ENCODE measurements at regions not wholly inside any gene's neighbourhood (a gene's known extent, or its start where the extent isn't known, plus 50 kb on each side); places are given as distances from the start of the nearest gene placed in this dataset.
"Not testable (repeated sequence)": the region's sequence is repeated elsewhere in the genome, so short reads cannot be mapped to it uniquely, and the experiment has no call there.

DNA sequence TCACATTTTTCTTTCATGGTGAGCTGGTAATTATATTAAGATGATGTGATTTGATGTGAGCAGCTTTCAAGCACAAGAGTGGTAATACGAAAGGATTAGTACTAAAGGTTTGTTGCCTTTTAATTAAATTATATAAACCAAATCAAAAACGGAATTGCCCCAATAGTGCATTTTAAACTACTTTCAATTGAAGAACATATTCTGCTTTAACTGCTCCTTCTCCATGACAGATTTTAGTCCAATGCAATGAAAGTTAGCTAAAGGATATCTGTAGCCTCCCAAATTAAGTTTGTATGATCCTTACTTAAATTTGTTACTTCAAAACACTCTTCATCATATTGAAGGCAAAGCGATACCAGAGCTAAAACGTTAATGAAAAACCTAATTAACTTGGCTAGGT is 447.1 kb upstream of the AMOT start:
- no peaks in the 10 kb centered on the region for H3K36me3 Mint-ChIP-seq (ENCODE audit: low read depth)
- no peaks in the 10 kb centered on the region for H3K27me3 Mint-ChIP-seq (ENCODE audit: low read depth)
- CTCF ChIA-PET = no interaction called here
- H3K9me3 Mint-ChIP-seq = no peaks in the 10 kb centered on the region
- no peak overlapping the region for H3K27ac Mint-ChIP-seq
- no peak overlapping the region for H3K4me3 Mint-ChIP-seq
- intact Hi-C loops (cut with micrococcal nuclease) = no loop called here
- no peak for DNase-seq
- no peaks in the 10 kb centered on the region for H3K4me1 Mint-ChIP-seq (ENCODE audit: low read depth)

DNA sequence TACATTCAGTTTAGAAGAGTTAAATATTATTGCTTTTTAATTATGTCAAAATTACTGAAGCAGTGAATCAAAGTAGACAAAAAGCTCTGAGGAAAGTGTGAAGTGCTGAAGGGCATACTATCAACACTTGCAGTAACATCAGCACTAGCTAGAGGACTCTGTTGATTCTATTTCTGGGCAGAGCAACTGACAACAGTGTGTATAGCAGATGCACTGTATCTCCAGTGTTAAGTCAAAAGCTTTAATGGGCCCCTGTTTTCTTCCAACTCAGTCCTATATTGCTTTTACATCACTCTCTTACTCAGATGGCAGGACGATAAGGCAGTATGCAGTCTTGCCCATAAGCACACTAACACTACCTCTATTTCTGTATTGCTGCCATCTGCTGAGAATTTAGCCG is 435.2 kb upstream of the AMOT start:
- no peak overlapping the region for H3K4me3 Mint-ChIP-seq
- H3K9me3 Mint-ChIP-seq = peaks cover 3% of the 10 kb centered on the region
- H3K4me1 Mint-ChIP-seq (ENCODE audit: low read depth) = no peaks in the 10 kb centered on the region
- DNase-seq = no peak
- H3K27me3 Mint-ChIP-seq (ENCODE audit: low read depth) = no peaks in the 10 kb centered on the region
- no peaks in the 10 kb centered on the region for H3K36me3 Mint-ChIP-seq (ENCODE audit: low read depth)
- intact Hi-C loops (cut with micrococcal nuclease) = no loop called here
- CTCF ChIA-PET = no interaction called here
- no peak overlapping the region for H3K27ac Mint-ChIP-seq

DNA sequence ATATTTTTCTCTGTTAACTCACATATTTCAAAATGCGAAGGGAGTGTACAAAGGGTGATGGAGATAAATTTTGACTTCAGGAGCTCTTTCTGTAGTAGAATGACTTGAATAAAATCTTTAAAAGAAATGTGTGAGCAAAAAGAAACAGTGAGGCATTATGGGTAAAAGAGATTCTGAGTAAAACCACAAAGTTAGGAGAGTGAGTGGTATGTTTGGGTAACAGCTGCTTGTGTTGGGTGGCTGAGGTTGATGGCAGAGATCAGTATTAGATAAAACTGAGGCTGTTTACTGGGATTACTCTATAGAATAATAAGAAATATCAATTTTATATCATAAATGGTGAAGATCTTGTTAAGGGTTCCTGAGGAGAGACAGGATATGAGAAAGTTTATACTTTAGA is 434.2 kb upstream of the AMOT start:
- no peak for DNase-seq
- H3K4me3 Mint-ChIP-seq = no peak overlapping the region
- no peak overlapping the region for H3K27ac Mint-ChIP-seq
- intact Hi-C loops (cut with micrococcal nuclease) = no loop called here
- no peaks in the 10 kb centered on the region for H3K4me1 Mint-ChIP-seq (ENCODE audit: low read depth)
- no peaks in the 10 kb centered on the region for H3K27me3 Mint-ChIP-seq (ENCODE audit: low read depth)
- no peaks in the 10 kb centered on the region for H3K36me3 Mint-ChIP-seq (ENCODE audit: low read depth)
- peaks cover 3% of the 10 kb centered on the region for H3K9me3 Mint-ChIP-seq
- CTCF ChIA-PET = no interaction called here

DNA sequence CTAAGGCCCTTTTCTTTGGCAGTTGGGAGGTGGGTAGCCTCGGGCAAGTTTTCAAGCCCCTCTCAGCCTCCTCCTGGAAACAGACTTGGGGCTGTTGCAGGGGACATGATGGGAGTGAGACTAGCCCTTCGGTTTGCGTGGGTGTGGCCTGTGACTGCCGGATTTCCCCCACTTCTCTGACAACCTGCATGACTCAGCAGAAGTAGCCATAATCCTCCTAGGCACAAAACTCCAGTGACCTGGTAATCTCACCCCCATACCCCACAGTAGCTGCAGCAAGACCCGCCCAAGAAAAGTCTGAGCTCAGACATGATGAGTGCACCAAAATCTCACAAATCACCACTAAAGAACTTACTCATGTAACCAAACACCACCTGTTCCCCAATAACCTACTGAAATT is 433.7 kb upstream of the AMOT start:
- no peak overlapping the region for H3K27ac Mint-ChIP-seq
- no peaks in the 10 kb centered on the region for H3K4me1 Mint-ChIP-seq (ENCODE audit: low read depth)
- no peaks in the 10 kb centered on the region for H3K27me3 Mint-ChIP-seq (ENCODE audit: low read depth)
- no peaks in the 10 kb centered on the region for H3K36me3 Mint-ChIP-seq (ENCODE audit: low read depth)
- peaks cover 3% of the 10 kb centered on the region for H3K9me3 Mint-ChIP-seq
- no peak for DNase-seq
- no peak overlapping the region for H3K4me3 Mint-ChIP-seq
- intact Hi-C loops (cut with micrococcal nuclease) = no loop called here
- CTCF ChIA-PET = no interaction called here

DNA sequence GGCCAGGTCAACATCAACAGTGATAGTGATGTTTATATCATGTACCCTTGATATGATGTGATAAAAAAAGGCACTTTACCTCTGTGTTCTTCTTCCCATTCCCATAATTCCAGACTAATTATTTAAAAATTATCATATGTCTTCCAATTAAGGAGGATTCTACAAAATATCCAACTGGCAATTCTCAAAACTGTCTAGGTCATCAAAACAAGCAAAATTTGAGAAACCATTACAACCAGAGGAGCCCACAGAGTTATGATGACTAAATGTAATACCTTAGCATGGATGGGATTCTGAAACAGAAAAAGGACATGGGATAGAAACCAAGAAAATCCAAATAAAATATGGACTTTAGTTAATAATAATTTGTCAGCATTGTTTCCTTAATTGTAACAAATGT is 428.6 kb upstream of the AMOT start:
- CTCF ChIA-PET = no interaction called here
- no peaks in the 10 kb centered on the region for H3K27me3 Mint-ChIP-seq (ENCODE audit: low read depth)
- no peak for DNase-seq
- H3K27ac Mint-ChIP-seq = no peak overlapping the region
- H3K4me1 Mint-ChIP-seq (ENCODE audit: low read depth) = no peaks in the 10 kb centered on the region
- no peak overlapping the region for H3K4me3 Mint-ChIP-seq
- intact Hi-C loops (cut with micrococcal nuclease) = no loop called here
- no peaks in the 10 kb centered on the region for H3K9me3 Mint-ChIP-seq
- H3K36me3 Mint-ChIP-seq (ENCODE audit: low read depth) = no peaks in the 10 kb centered on the region

DNA sequence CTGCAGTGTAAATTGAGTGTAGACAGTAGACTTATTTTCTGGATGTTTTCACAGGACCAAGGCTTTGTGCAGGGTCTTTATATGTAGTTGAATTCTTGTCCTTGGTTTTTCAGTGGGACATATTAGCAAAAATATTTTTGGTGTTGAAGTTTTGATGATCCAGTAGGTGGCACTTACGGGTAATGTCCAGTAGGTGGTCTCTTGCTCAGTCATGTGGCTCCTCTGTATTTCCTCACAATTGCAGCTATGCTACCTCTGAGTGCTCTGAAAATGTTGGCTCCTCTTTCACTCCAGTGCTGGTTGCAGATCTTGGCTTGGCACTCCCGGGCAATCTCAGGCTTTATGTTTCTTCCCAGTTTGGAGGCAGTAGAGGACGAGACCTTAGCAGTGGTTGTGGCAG is 419.8 kb upstream of the AMOT start:
- Mint-ChIP-seq H3K9me3 (peaks cover 2% of the 10 kb centered on the region), H3K27ac (no peak overlapping the region), H3K36me3 (ENCODE audit: low read depth) (no peaks in the 10 kb centered on the region), H3K4me1 (ENCODE audit: low read depth) (no peaks in the 10 kb centered on the region), H3K27me3 (ENCODE audit: low read depth) (no peaks in the 10 kb centered on the region), H3K4me3 (no peak overlapping the region)
- intact Hi-C loops (cut with micrococcal nuclease) = no loop called here
- CTCF ChIA-PET = no interaction called here
- no peak for DNase-seq

DNA sequence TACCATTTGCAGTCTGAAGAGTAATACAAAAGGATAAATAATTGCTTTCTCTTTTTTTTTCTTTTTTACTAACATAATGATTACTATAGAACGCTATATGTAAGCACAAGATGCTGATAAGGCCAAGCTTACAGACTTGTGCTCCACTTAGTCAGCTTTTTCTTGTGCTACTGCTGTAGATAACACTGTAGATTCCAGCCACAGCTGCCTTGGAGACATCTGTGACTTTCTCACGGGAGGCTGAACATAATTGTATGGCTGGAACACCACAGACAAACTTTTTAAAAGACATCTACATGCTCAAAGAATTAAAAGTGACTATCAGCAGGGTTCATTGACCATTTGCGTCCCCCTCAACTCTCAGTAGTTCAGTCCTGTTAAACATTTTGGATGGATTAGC is 381.7 kb upstream of the AMOT start:
- intact Hi-C loops (cut with micrococcal nuclease) = no loop called here
- peaks cover 3% of the 10 kb centered on the region for H3K9me3 Mint-ChIP-seq
- DNase-seq = no peak
- no peak overlapping the region for H3K4me3 Mint-ChIP-seq
- H3K27ac Mint-ChIP-seq = no peak overlapping the region
- H3K4me1 Mint-ChIP-seq (ENCODE audit: low read depth) = no peaks in the 10 kb centered on the region
- H3K36me3 Mint-ChIP-seq (ENCODE audit: low read depth) = no peaks in the 10 kb centered on the region
- no peaks in the 10 kb centered on the region for H3K27me3 Mint-ChIP-seq (ENCODE audit: low read depth)
- CTCF ChIA-PET = no interaction called here

DNA sequence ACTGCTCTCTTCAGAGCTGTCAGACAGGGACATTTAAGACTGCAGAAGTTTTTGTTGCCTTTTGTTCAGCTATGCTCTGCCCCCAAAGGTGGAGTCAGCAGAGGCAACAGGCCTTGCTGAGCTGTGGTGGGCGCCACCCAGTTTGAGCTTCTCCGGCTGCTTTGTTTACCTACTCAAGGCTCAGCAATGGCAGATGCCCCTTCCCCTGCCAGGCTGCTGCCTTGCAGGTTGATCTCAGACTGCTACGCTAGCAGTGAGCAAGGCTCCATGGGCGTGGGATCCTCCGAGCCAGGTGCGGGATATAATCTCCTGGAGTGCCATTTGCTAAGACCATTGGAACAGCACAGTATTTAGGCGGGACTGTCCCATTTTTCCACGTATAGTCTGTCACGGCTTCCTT is 371.4 kb upstream of the AMOT start:
- Mint-ChIP-seq H3K4me3 (no peak overlapping the region), H3K27me3 (ENCODE audit: low read depth) (no peaks in the 10 kb centered on the region), H3K36me3 (ENCODE audit: low read depth) (no peaks in the 10 kb centered on the region), H3K9me3 (peaks cover 2% of the 10 kb centered on the region), H3K27ac (no peak overlapping the region), H3K4me1 (ENCODE audit: low read depth) (no peaks in the 10 kb centered on the region)
- CTCF ChIA-PET = no interaction called here
- intact Hi-C loops (cut with micrococcal nuclease) = no loop called here
- DNase-seq = no peak

DNA sequence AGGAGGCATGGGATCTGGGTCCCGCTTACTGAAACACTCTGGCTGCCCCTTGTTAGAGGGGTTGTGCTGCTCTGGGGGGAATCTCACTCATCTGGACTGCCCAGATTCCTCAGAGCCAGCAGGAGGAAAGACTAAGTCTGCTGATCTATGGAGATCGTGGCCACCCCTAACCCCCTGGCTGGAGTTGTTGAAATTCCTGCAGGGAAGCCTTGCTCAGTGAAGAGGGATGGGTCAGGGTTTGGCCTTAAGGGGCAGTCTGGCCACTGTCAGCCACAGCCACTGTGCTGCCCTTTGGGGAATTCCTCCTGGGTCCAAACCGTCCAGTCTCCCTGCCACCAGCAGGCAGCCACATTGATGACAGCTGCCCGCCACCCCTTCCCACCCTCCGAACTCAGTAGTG is 362.0 kb upstream of the AMOT start:
- Mint-ChIP-seq H3K4me3 (no peak overlapping the region), H3K4me1 (ENCODE audit: low read depth) (no peaks in the 10 kb centered on the region), H3K36me3 (ENCODE audit: low read depth) (no peaks in the 10 kb centered on the region), H3K27ac (no peak overlapping the region), H3K9me3 (peaks cover 9% of the 10 kb centered on the region), H3K27me3 (ENCODE audit: low read depth) (no peaks in the 10 kb centered on the region)
- CTCF ChIA-PET = no interaction called here
- DNase-seq = no peak
- intact Hi-C loops (cut with micrococcal nuclease) = no loop called here

DNA sequence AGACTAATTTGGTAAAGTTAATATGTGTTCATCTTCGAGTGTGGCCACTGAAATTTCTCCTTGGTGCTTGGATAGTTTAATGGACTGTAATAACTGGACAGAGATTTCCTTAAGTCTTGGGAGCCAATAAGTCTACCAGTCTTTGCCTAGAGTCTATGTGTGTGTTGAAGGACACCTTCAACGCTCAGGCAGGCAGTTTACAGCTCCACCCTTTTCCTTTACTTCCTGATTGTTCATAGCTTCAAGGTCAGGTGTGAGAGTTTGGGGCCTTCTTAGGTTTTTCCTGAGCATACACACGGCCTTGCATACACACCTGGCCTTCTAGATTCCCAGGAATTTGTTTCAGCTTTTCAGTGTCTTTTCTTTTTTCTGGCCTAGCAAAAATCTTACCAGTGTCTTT is 355.3 kb upstream of the AMOT start:
- intact Hi-C loops (cut with micrococcal nuclease) = no loop called here
- H3K4me3 Mint-ChIP-seq = no peak overlapping the region
- CTCF ChIA-PET = no interaction called here

DNA sequence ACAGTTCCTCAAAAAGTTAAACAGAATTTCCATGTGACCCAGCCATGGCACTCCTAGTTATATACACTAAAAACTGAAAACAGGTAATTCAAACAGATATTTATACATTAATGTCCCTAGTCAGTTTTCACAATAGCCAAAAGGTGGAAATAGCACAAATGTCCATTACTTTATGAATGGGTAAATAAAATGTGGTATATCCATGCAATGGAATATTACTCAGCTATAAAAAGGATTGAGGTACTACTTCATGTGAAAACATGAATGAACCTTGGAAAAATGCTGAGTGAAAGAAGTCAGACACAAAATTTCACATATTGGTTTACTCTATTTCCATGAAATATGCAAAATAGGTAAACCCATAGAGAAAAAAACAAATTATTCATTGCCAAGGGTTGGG is 351.8 kb upstream of the AMOT start:
- DNase-seq = no peak
- no peak overlapping the region for H3K4me3 Mint-ChIP-seq
- H3K4me1 Mint-ChIP-seq (ENCODE audit: low read depth) = no peaks in the 10 kb centered on the region
- H3K36me3 Mint-ChIP-seq (ENCODE audit: low read depth) = no peaks in the 10 kb centered on the region
- intact Hi-C loops (cut with micrococcal nuclease) = no loop called here
- CTCF ChIA-PET = no interaction called here
- peaks cover 2% of the 10 kb centered on the region for H3K9me3 Mint-ChIP-seq
- no peaks in the 10 kb centered on the region for H3K27me3 Mint-ChIP-seq (ENCODE audit: low read depth)
- no peak overlapping the region for H3K27ac Mint-ChIP-seq

More for the DNA sequence above, 355.3 kb upstream of the AMOT start:
- Mint-ChIP-seq H3K27ac (no peak overlapping the region), H3K4me1 (ENCODE audit: low read depth) (no peaks in the 10 kb centered on the region), H3K27me3 (ENCODE audit: low read depth) (no peaks in the 10 kb centered on the region), H3K36me3 (ENCODE audit: low read depth) (no peaks in the 10 kb centered on the region), H3K9me3 (peaks cover 4% of the 10 kb centered on the region)
- no peak for DNase-seq

DNA sequence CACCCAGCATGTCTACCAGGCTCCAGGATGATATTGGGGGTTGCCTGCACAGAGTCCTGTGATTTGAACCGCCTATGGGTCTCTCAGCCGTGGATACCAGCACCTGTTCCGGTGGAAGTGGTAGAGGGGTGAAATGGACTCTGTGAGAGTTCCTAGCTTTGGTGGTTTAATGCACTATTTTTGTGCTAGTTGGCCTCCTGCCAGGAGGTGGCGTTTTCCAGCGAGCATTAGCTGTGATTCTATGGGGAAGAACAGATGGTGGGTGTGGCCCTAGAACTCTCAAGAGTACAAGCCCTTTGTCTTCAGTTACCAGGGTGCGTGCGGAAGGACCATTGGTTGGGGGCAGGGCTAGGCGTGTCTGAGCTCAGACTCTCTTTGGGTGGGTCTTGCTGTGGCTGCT is 316.9 kb upstream of the AMOT start:
- no peak overlapping the region for H3K4me3 Mint-ChIP-seq
- no peaks in the 10 kb centered on the region for H3K9me3 Mint-ChIP-seq
- DNase-seq = no peak
- H3K27ac Mint-ChIP-seq = no peak overlapping the region
- no peaks in the 10 kb centered on the region for H3K27me3 Mint-ChIP-seq (ENCODE audit: low read depth)
- no peaks in the 10 kb centered on the region for H3K36me3 Mint-ChIP-seq (ENCODE audit: low read depth)
- CTCF ChIA-PET = no interaction called here
- intact Hi-C loops (cut with micrococcal nuclease) = no loop called here
- no peaks in the 10 kb centered on the region for H3K4me1 Mint-ChIP-seq (ENCODE audit: low read depth)

DNA sequence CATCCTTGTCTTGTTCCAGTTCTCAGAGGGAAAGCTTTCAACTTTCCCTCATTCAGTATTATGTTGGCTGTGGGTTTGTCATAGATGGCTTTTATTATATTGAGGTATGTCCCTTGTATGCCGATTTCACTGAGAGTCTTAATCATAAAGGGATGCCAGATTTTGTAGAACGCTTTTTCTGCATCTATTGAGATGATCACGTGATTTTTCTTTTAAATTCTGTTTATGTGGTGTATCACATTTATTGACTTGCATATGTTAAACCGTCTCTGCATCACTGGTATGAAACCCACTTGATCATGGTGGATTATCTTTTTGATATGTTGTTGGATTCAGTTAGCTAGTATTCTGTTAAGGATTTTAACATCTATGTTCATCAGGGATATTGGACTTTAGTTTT is 313.7 kb upstream of the AMOT start:
- H3K36me3 Mint-ChIP-seq (ENCODE audit: low read depth); H3K27ac Mint-ChIP-seq; H3K9me3 Mint-ChIP-seq; H3K27me3 Mint-ChIP-seq (ENCODE audit: low read depth); intact Hi-C loops (cut with micrococcal nuclease); DNase-seq; H3K4me1 Mint-ChIP-seq (ENCODE audit: low read depth); H3K4me3 Mint-ChIP-seq: not testable (repeated sequence)
- CTCF ChIA-PET = interaction anchor here (0.7 kb wide), 1 partner anchor 317 kb away, joined by 4 read pairs; no protein-coding TSS in a partner anchor

DNA sequence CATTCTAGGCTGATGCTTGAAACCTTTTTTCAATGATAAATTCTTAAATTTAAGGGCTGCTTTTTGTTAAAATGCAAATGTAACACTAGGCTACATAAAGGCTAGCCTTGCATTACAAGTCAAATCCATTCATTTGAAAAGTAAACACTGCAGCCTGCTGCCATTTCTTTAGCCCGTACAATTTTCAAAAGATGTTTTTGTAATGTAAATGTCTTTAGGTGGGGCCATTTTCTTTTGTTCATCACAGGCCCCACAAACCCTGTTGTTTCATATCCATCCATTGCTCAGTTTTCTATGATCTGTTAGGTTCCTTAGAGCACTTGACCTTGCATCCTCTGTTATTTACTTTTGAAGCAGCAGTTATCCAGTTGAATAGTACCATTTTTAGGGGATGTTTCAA is 296.2 kb upstream of the AMOT start:
- intact Hi-C loops (cut with micrococcal nuclease) = no loop called here
- CTCF ChIA-PET = no interaction called here
- Mint-ChIP-seq H3K27me3 (ENCODE audit: low read depth) (no peaks in the 10 kb centered on the region), H3K27ac (no peak overlapping the region), H3K4me1 (ENCODE audit: low read depth) (no peaks in the 10 kb centered on the region), H3K4me3 (no peak overlapping the region), H3K36me3 (ENCODE audit: low read depth) (no peaks in the 10 kb centered on the region), H3K9me3 (peaks cover 2% of the 10 kb centered on the region)
- DNase-seq = no peak
